ENCODE measurements at regions not wholly inside any gene's neighbourhood (a gene's known extent, or its start where the extent isn't known, plus 50 kb on each side); places are given as distances from the start of the nearest gene placed in this dataset.

- TF ChIP-seq, protein P1, sequence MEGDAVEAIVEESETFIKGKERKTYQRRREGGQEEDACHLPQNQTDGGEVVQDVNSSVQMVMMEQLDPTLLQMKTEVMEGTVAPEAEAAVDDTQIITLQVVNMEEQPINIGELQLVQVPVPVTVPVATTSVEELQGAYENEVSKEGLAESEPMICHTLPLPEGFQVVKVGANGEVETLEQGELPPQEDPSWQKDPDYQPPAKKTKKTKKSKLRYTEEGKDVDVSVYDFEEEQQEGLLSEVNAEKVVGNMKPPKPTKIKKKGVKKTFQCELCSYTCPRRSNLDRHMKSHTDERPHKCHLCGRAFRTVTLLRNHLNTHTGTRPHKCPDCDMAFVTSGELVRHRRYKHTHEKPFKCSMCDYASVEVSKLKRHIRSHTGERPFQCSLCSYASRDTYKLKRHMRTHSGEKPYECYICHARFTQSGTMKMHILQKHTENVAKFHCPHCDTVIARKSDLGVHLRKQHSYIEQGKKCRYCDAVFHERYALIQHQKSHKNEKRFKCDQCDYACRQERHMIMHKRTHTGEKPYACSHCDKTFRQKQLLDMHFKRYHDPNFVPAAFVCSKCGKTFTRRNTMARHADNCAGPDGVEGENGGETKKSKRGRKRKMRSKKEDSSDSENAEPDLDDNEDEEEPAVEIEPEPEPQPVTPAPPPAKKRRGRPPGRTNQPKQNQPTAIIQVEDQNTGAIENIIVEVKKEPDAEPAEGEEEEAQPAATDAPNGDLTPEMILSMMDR (IDR thresholded peaks at IDR 0.05; ENCODE audit: insufficient read depth, low read depth, low read length) = no peak
- TF ChIP-seq EZH2 (IDR thresholded peaks at IDR 0.05; ENCODE audit: insufficient read depth, low read length) = no peak
These were observed 240.1 kb downstream of the STIM2 start for GRCh38 chr4:27100713-27101112.

All from astrocyte (in vitro differentiated cells and primary cell).